GM12865 (cell line): ENCODE measurements at regions not wholly inside any gene's neighbourhood (a gene's known extent, or its start where the extent isn't known, plus 50 kb on each side); places are given as distances from the start of the nearest gene placed in this dataset.

ENCODE experiments used
- DNase-seq: peaks from one replicate; pipeline ENCODE4 v3.0.0; 2010; ENCODE audit warnings: low read depth
- H3K4me3 ChIP-seq: 2 replicates; pipeline ENCODE4 v1.5.1; 2011; ENCODE audit warnings: mild to moderate bottlenecking, low read depth, low read length, control low read depth
- TF ChIP-seq, protein P1 (sequence below): IDR thresholded peaks from 2 replicates; pipeline ENCODE4 v1.5.1; 2011; ENCODE audit warnings: low read length, control low read depth, low read depth, inconsistent platforms; ENCODE audit not compliant: insufficient read depth; ENCODE audit errors: missing control alignments

- H3K4me3 ChIP-seq = no peak overlapping the region
- peak; percentile 9 for DNase-seq
- TF ChIP-seq, protein P1, sequence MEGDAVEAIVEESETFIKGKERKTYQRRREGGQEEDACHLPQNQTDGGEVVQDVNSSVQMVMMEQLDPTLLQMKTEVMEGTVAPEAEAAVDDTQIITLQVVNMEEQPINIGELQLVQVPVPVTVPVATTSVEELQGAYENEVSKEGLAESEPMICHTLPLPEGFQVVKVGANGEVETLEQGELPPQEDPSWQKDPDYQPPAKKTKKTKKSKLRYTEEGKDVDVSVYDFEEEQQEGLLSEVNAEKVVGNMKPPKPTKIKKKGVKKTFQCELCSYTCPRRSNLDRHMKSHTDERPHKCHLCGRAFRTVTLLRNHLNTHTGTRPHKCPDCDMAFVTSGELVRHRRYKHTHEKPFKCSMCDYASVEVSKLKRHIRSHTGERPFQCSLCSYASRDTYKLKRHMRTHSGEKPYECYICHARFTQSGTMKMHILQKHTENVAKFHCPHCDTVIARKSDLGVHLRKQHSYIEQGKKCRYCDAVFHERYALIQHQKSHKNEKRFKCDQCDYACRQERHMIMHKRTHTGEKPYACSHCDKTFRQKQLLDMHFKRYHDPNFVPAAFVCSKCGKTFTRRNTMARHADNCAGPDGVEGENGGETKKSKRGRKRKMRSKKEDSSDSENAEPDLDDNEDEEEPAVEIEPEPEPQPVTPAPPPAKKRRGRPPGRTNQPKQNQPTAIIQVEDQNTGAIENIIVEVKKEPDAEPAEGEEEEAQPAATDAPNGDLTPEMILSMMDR = no peak
Measured at GRCh38 chr3:143208976-143209714, 89.6 kb downstream of the CHST2 start.

- peak; percentile 15 for DNase-seq
- TF ChIP-seq, protein P1 = no peak
Measured at GRCh38 chr3:143209715-143210059, 90.1 kb downstream of the CHST2 start.

DNA sequence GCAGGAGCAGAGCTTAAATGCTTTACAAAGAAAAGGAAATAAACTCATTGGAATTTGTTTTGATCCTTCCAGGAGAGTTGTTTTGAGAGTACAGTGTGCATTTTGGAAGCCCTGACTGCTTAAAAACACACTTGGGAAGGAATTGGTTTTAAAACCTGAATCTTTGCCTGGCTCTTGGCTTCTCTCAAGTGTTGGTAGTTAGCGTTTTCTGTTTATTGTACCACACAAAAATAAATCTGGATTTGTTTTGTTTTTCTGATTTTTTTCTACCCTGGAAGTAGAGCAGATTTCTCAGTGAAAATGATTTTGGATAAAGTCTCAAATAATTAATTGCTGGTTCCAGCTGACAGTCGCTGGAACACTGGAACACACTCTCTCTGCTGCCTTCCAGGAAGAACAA is 90.6 kb downstream of the CHST2 start:
- no peak for DNase-seq

More at GRCh38 chr3:143209715-143210059, 90.1 kb downstream of the CHST2 start:
- H3K4me3 ChIP-seq = no peak overlapping the region

DNA sequence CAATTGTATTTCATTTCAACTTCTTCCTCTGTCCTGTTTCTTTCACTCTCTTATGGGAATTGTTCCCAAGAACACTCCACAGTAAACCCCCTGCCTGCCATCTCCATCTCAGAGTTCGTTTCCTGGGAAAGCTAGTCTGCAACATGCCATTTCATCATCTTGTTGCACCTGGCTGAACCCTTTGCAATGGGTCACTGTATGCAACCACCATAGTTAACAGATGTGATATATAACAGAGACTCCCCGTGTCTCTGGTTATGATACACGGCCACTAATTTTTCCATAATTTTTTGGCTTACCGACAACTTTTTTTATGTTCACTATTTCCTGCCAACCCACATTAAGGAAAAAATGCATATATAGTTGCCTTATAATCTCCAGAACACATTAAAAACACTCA is 95.5 kb downstream of the CHST2 start:
- no peak overlapping the region for H3K4me3 ChIP-seq
- TF ChIP-seq, protein P1 = no peak
- DNase-seq = no peak

More for the DNA sequence above, 90.6 kb downstream of the CHST2 start:
- TF ChIP-seq, protein P1 = no peak
- H3K4me3 ChIP-seq = no peak overlapping the region
